H9 (cell line): ENCODE measurements at regions not wholly inside any gene's neighbourhood (a gene's known extent, or its start where the extent isn't known, plus 50 kb on each side); places are given as distances from the start of the nearest gene placed in this dataset.

ENCODE experiments used
- DNase-seq: peaks from one replicate; pipeline ENCODE4 v3.0.0-alpha.2; 2017
- H2AFZ ChIP-seq: one replicate; pipeline ENCODE4 v1.6.1; 2013; ENCODE audit warnings: mild to moderate bottlenecking, low read length, control low read depth, moderate library complexity
- H2AK5ac ChIP-seq: 2 replicates; pipeline ENCODE4 v1.6.1; 2013; ENCODE audit warnings: low read length, control low read depth, mixed read lengths; ENCODE audit not compliant: insufficient read length
- H2BK120ac ChIP-seq: one replicate; pipeline ENCODE4 v1.6.1; 2013; ENCODE audit warnings: low read depth, mild to moderate bottlenecking, low read length, control low read depth, inconsistent platforms; ENCODE audit not compliant: poor library complexity, severe bottlenecking
- H2BK12ac ChIP-seq: 2 replicates; pipeline ENCODE4 v1.6.1; 2013; ENCODE audit warnings: low read length, control low read depth, mixed read lengths, low read depth; ENCODE audit not compliant: insufficient read length
- H2BK15ac ChIP-seq: 2 replicates; pipeline ENCODE4 v1.6.1; 2013; ENCODE audit warnings: low read depth, low read length, control low read depth
- H2BK20ac ChIP-seq: one replicate; pipeline ENCODE4 v1.6.1; 2013; ENCODE audit warnings: low read depth, mild to moderate bottlenecking, low read length, control low read depth, inconsistent platforms; ENCODE audit not compliant: poor library complexity, severe bottlenecking
- H2BK5ac ChIP-seq: 2 replicates; pipeline ENCODE4 v1.6.1; 2013; ENCODE audit warnings: low read length, control low read depth, mixed read lengths; ENCODE audit not compliant: insufficient read length
- H3K14ac ChIP-seq: 2 replicates; pipeline ENCODE4 v1.6.1; 2013; ENCODE audit warnings: low read length, control low read depth; ENCODE audit not compliant: insufficient read depth
- H3K18ac ChIP-seq: 2 replicates; pipeline ENCODE4 v1.6.1; 2013; ENCODE audit warnings: low read depth, mild to moderate bottlenecking, mixed read lengths, low read length, control low read depth; ENCODE audit not compliant: insufficient read length
- H3K23ac ChIP-seq: 2 replicates; pipeline ENCODE4 v1.6.1; 2013; ENCODE audit warnings: low read length, control low read depth, mixed read lengths, low read depth; ENCODE audit not compliant: insufficient read length
- H3K23me2 ChIP-seq: 2 replicates; pipeline ENCODE4 v1.6.1; 2013; ENCODE audit warnings: low read depth, mild to moderate bottlenecking, mixed read lengths, low read length, control low read depth; ENCODE audit not compliant: insufficient read length, poor library complexity, severe bottlenecking
- H3K27ac ChIP-seq: 2 replicates; pipeline ENCODE4 v1.5.1; 2013; ENCODE audit warnings: low read length, control low read depth, mixed read lengths, low read depth; ENCODE audit not compliant: insufficient read length
- H3K27me3 ChIP-seq: 2 replicates; pipeline ENCODE4 v1.6.1; 2013; ENCODE audit warnings: low read length, control low read depth, inconsistent platforms; ENCODE audit not compliant: insufficient read depth
- H3K4ac ChIP-seq: 2 replicates; pipeline ENCODE4 v1.6.1; 2013; ENCODE audit warnings: low read depth, mild to moderate bottlenecking, control low read depth, inconsistent platforms, low read length, moderate library complexity
- H3K4me1 ChIP-seq: 2 replicates; pipeline ENCODE4 v1.6.1; 2013; ENCODE audit warnings: low read length, control low read depth, inconsistent platforms; ENCODE audit not compliant: insufficient read depth
- H3K4me2 ChIP-seq: 2 replicates; pipeline ENCODE4 v1.6.1; 2013; ENCODE audit warnings: low read length, control low read depth, mixed read lengths; ENCODE audit not compliant: insufficient read length, insufficient read depth
- H3K56ac ChIP-seq: 2 replicates; pipeline ENCODE4 v1.6.1; 2013; ENCODE audit warnings: low read depth, mild to moderate bottlenecking, mixed read lengths, low read length, control low read depth; ENCODE audit not compliant: insufficient read length
- H3K79me1 ChIP-seq: 2 replicates; pipeline ENCODE4 v1.6.1; 2013; ENCODE audit warnings: low read depth, mild to moderate bottlenecking, moderate library complexity, low read length, control low read depth, inconsistent platforms; ENCODE audit not compliant: insufficient read depth, poor library complexity, severe bottlenecking
- H3K79me2 ChIP-seq: 2 replicates; pipeline ENCODE4 v1.6.1; 2013; ENCODE audit warnings: low read length, control low read depth, inconsistent platforms; ENCODE audit not compliant: insufficient read depth
- H3K9ac ChIP-seq: 2 replicates; pipeline ENCODE4 v1.6.1; 2013; ENCODE audit warnings: low read length, control low read depth, mixed read lengths; ENCODE audit not compliant: insufficient read length; ENCODE audit errors: extremely low read depth
- H3K9me3 ChIP-seq: one replicate; pipeline ENCODE4 v1.6.1; 2013; ENCODE audit warnings: low read depth, low read length, inconsistent platforms; ENCODE audit not compliant: control insufficient read depth
- H3T11ph ChIP-seq: one replicate; pipeline ENCODE4 v1.6.1; 2013; ENCODE audit warnings: mild to moderate bottlenecking, low read length, control low read depth, inconsistent platforms
- H4K20me1 ChIP-seq: one replicate; pipeline ENCODE4 v1.6.1; 2013; ENCODE audit not compliant: control insufficient read depth, insufficient read length, insufficient read depth
- H4K5ac ChIP-seq: 2 replicates; pipeline ENCODE4 v1.6.1; 2013; ENCODE audit warnings: low read depth, mild to moderate bottlenecking, mixed read lengths, low read length, control low read depth; ENCODE audit not compliant: insufficient read length
- H4K8ac ChIP-seq: replicated peaks from 2 replicates; pipeline ENCODE4 v1.6.1; 2013; ENCODE audit warnings: low read length, control low read depth, mixed read lengths, low read depth; ENCODE audit not compliant: insufficient read length
- H4K91ac ChIP-seq: 2 replicates; pipeline ENCODE4 v1.6.1; 2013; ENCODE audit warnings: low read depth, mild to moderate bottlenecking, moderate library complexity, mixed read lengths, low read length, control low read depth; ENCODE audit not compliant: insufficient read length
- H3K27ac Mint-ChIP-seq, 3 experiments: 2 replicates in 2 of 3; 3 replicates in 1 of 3; pipeline ENCODE4 v1.8.0; 2020 to 2021; ENCODE audit warnings: mixed read lengths in 3 of 3, mild to moderate bottlenecking in 1 of 3, moderate library complexity in 1 of 3
- H3K27me3 Mint-ChIP-seq: 2 replicates; pipeline ENCODE4 v1.8.0; 2021; ENCODE audit warnings: low read depth, mild to moderate bottlenecking, moderate library complexity, mixed read lengths
- H3K36me3 Mint-ChIP-seq, 3 experiments: 2 replicates in 2 of 3; 3 replicates in 1 of 3; pipeline ENCODE4 v1.8.0; 2020 to 2021; ENCODE audit warnings: low read depth in 3 of 3, mixed read lengths in 3 of 3; ENCODE audit not compliant: insufficient read depth in 1 of 3
- H3K4me1 Mint-ChIP-seq, 2 experiments: 2 replicates each; pipeline ENCODE4 v1.8.0; 2020; ENCODE audit warnings: mixed read lengths in 2 of 2
- H3K4me3 Mint-ChIP-seq, 2 experiments: 2 replicates in 1 of 2; 3 replicates in 1 of 2; pipeline ENCODE4 v1.8.0; 2020 to 2021; ENCODE audit warnings: mild to moderate bottlenecking in 2 of 2, mixed read lengths in 2 of 2, moderate library complexity in 1 of 2
- H3K9me3 Mint-ChIP-seq, 2 experiments: 2 replicates in 1 of 2; 3 replicates in 1 of 2; pipeline ENCODE4 v1.8.0; 2020; ENCODE audit warnings: mild to moderate bottlenecking in 2 of 2, mixed read lengths in 2 of 2, moderate library complexity in 1 of 2
- CTCF ChIP-seq: fragments of 200-600 bp; sonication (generic); conservative IDR thresholded peaks from 3 replicates; pipeline ENCODE4 v1.8.0; 2021; ENCODE audit warnings: antibody characterized with exemption, mild to moderate bottlenecking
- WGBS: extraction: QIAGEN DNeasy Blood & Tissue Kit; methylation state at CpG from one replicate; pipeline ENCODE4 v1.1.7; 2013; ENCODE audit warnings: missing lambda C conversion rate, low lambda C conversion rate, mixed read lengths; ENCODE audit not compliant: insufficient read length; ENCODE audit errors: extremely low coverage; 5-methylcytosine and 5-hydroxymethylcytosine counted together

GRCh38 chr7:113175525-113176104 lies 57.3 kb upstream of the SMIM30 start:
- Mint-ChIP-seq H3K9me3 (no peaks in the 10 kb centered on the region; a peak in 1 of 5 replicates), H3K4me1 (no peaks in the 10 kb centered on the region), H3K27me3 (peaks cover 1% of the 10 kb centered on the region; the same call in 1 of the 2 replicates), H3K27ac (no peak overlapping the region), H3K36me3 (no peaks in the 10 kb centered on the region), H3K4me3 (no peak overlapping the region)
- Histone ChIP-seq H2BK15ac (no peak overlapping the region), H2BK5ac (no peak overlapping the region), H2BK12ac (no peak overlapping the region), H3K18ac (no peak overlapping the region), H3K56ac (no peak overlapping the region), H3K4ac (no peak overlapping the region), H4K20me1 (no peaks in the 10 kb centered on the region), H3K14ac (no peak overlapping the region), H4K8ac (no peak overlapping the region), H3K4me2 (no peak overlapping the region), H3K9ac (no peak overlapping the region), H3K27ac (no peak overlapping the region), H3K27me3 (no peaks in the 10 kb centered on the region), H4K5ac (no peak overlapping the region), H2BK20ac (no peak overlapping the region), H3K79me2 (no peaks in the 10 kb centered on the region), H3K9me3 (no peaks in the 10 kb centered on the region), H3K79me1 (no peaks in the 10 kb centered on the region), H3K4me1 (no peaks in the 10 kb centered on the region), H3K23me2 (no peaks in the 10 kb centered on the region), H3T11ph (no peak overlapping the region), H2AFZ (no peak overlapping the region), H2BK120ac (no peak overlapping the region), H3K23ac (no peak overlapping the region), H2AK5ac (no peak overlapping the region), H4K91ac (no peak overlapping the region)
- DNase-seq: no peak
- WGBS: no CpG with 5 or more reads among the region's 1 CpG
- TF ChIP-seq CTCF: no peak
